Psoas muscle (tissue), 7 donors: ENCODE measurements at regions not wholly inside any gene's neighbourhood (a gene's known extent, or its start where the extent isn't known, plus 50 kb on each side); places are given as distances from the start of the nearest gene placed in this dataset.

Experiments
- ATAC-seq, 4 donors: fragments of 200-7000 bp; cut with Tn5 transposase; one replicate each; pipeline ENCODE4 v1.9.1; 2020; ENCODE audit warnings: moderate library complexity in 3 of 4, mild to moderate bottlenecking in 2 of 4
- DNase-seq, 2 donors: peaks; one replicate each; pipeline ENCODE4 v3.0.0-alpha.2; 2020
- H3K27ac ChIP-seq: fragments of 200-600 bp; one replicate; pipeline ENCODE4 v1.8.0; 2022
- H3K27me3 ChIP-seq, 3 donors: fragments of 200-600 bp in 1 of 3; one replicate each; pipeline versions ENCODE4 v1.6.1 to v1.8.0; 2013 to 2022; ENCODE audit warnings: low read length in 2 of 3, mild to moderate bottlenecking in 2 of 3, moderate library complexity in 1 of 3; ENCODE audit not compliant: insufficient read depth in 3 of 3
- H3K36me3 ChIP-seq, 2 donors: fragments of 200-600 bp in 1 of 2; one replicate each; pipeline versions ENCODE4 v1.6.1 to v1.8.0; 2013 to 2022; ENCODE audit warnings: low read depth in 1 of 2, mild to moderate bottlenecking in 1 of 2, moderate library complexity in 1 of 2; ENCODE audit not compliant: insufficient read depth in 1 of 2
- H3K4me1 ChIP-seq: fragments of 200-600 bp; one replicate; pipeline ENCODE4 v1.8.0; 2022
- H3K4me3 ChIP-seq: fragments of 200-600 bp; one replicate; pipeline ENCODE4 v1.8.0; 2022; ENCODE audit warnings: mild to moderate bottlenecking
- H3K9me3 ChIP-seq: fragments of 200-600 bp; one replicate; pipeline ENCODE4 v1.8.0; 2022
- CTCF ChIP-seq: fragments of 200-600 bp; IDR thresholded peaks from one replicate; pipeline ENCODE4 v1.8.0; 2022; ENCODE audit warnings: antibody characterized with exemption
- WGBS, 3 donors: extraction: QIAGEN DNeasy Blood & Tissue Kit; methylation state at CpG; one replicate each; pipeline versions ENCODE4 v1.1.6 to v1.1.7; 2013; 5-methylcytosine and 5-hydroxymethylcytosine counted together
- intact Hi-C, 2 donors: fragments of 100-400 bp; cut with DNase I; formaldehyde crosslinking; loops; one replicate each; pipeline versions ENCODE4 v1.11.0 to v1.14.2; 2022
- donor health status: healthy with polysubstance abuse.
- donor health status: DM: no; HTN: no; CAD: no; lungs with moderate emphysema.
- donor health status: Bipolar disorder and iron deficiency.
- donor health status: healthy.
- donor health status: DM: yes; HTN: yes; CAD: no.
- donor health status: DM: no; HTN: no; CAD: no.
- donor health status: DM: yes; HTN: yes; CAD: no.

- no peak overlapping the region for H3K27ac ChIP-seq
- no peak for TF ChIP-seq CTCF
- H3K4me1 ChIP-seq, result no peaks in the 10 kb centered on the region
- DNase-seq (no peak), ATAC-seq (peak in 1 of 4 donors; percentile 13)
- H3K9me3 ChIP-seq, result no peaks in the 10 kb centered on the region
- no peaks in the 10 kb centered on the region for H3K36me3 ChIP-seq
- H3K27me3 ChIP-seq, result no peaks in the 10 kb centered on the region
- H3K4me3 ChIP-seq, result no peak overlapping the region
- intact Hi-C loops, result no loop called here
- WGBS, 3 donors, result 89 to 91% (median 90%) methylated on average over 3 of the region's 3 CpGs
Observed at GRCh38 chr1:55662875-55663274, 447.7 kb upstream of the USP24 start.

- Histone ChIP-seq H3K9me3 (no peaks in the 10 kb centered on the region), H3K27ac (no peak overlapping the region), H3K4me3 (no peak overlapping the region), H3K27me3 (no peaks in the 10 kb centered on the region), H3K4me1 (no peaks in the 10 kb centered on the region), H3K36me3 (no peaks in the 10 kb centered on the region)
- intact Hi-C loops, result no loop called here
- WGBS, 3 donors, result 81 to 90% (median 88%) methylated on average over 2 of the region's 2 CpGs
- ATAC-seq, result no peak
- no peak for DNase-seq
- no peak for TF ChIP-seq CTCF
Observed at GRCh38 chr1:55658917-55659316, 443.8 kb upstream of the USP24 start.

GRCh38 chr1:55654750-55655149 lies 439.6 kb upstream of the USP24 start:
- H3K36me3 ChIP-seq, result no peaks in the 10 kb centered on the region
- no peak for ATAC-seq
- peaks cover 6% of the 10 kb centered on the region for H3K4me1 ChIP-seq
- WGBS, 3 donors, result 54 to 78% (median 61%) methylated on average over 4 of the region's 4 CpGs
- no peaks in the 10 kb centered on the region for H3K9me3 ChIP-seq
- intact Hi-C loops, result no loop called here
- no peak overlapping the region for H3K4me3 ChIP-seq
- no peaks in the 10 kb centered on the region for H3K27me3 ChIP-seq
- no peak for TF ChIP-seq CTCF
- no peak overlapping the region for H3K27ac ChIP-seq
- DNase-seq, result no peak

GRCh38 chr1:55654171-55654570 lies 439.0 kb upstream of the USP24 start:
- DNase-seq (no peak), ATAC-seq (no peak)
- no peak overlapping the region for H3K27ac ChIP-seq
- intact Hi-C loops, result no loop called here
- no peaks in the 10 kb centered on the region for H3K9me3 ChIP-seq
- H3K4me3 ChIP-seq, result no peak overlapping the region
- H3K27me3 ChIP-seq, result no peaks in the 10 kb centered on the region
- H3K4me1 ChIP-seq, result peaks cover 6% of the 10 kb centered on the region
- H3K36me3 ChIP-seq, result no peaks in the 10 kb centered on the region
- no peak for TF ChIP-seq CTCF

GRCh38 chr1:55650444-55650843 lies 435.3 kb upstream of the USP24 start:
- no peak for TF ChIP-seq CTCF

More at GRCh38 chr1:55650444-55650843, 435.3 kb upstream of the USP24 start:
- no peaks in the 10 kb centered on the region for H3K27me3 ChIP-seq
- H3K9me3 ChIP-seq, result no peaks in the 10 kb centered on the region
- peaks cover 6% of the 10 kb centered on the region for H3K4me1 ChIP-seq
- no peaks in the 10 kb centered on the region for H3K36me3 ChIP-seq
- 9 to 21% (median 14%) methylated on average over 3 of the region's 3 CpGs for WGBS, 3 donors
- H3K27ac ChIP-seq, result no peak overlapping the region
- ATAC-seq (peak in 2 of 4 donors; percentile 69 to 85), DNase-seq (no peak)
- intact Hi-C loops, result no loop called here
- H3K4me3 ChIP-seq, result no peak overlapping the region
